WTC11 (cell line): ENCODE measurements at regions not wholly inside any gene's neighbourhood (a gene's known extent, or its start where the extent isn't known, plus 50 kb on each side); places are given as distances from the start of the nearest gene placed in this dataset.

Source experiments
- ATAC-seq: fragments of 200-7000 bp; cut with Tn5 transposase; 2 replicates; pipeline ENCODE4 v1.10.0; 2021; ENCODE audit warnings: mild to moderate bottlenecking, moderate library complexity
- CTCF ChIA-PET: fragments of 300-600 bp; sonication (Branson Sonifier 250); formaldehyde crosslinking; loops from one replicate; lab custom pipeline; 2021; ENCODE audit warnings: antibody characterized with exemption; lab: Charles Lee
- POLR2A ChIA-PET: fragments of 350-600 bp; sonication (Branson Sonifier 250); formaldehyde crosslinking; loops from one replicate; lab custom pipeline; 2021; ENCODE audit warnings: antibody characterized with exemption; lab: Charles Lee
- DNase-seq: peaks from one replicate; pipeline ENCODE4 v3.0.0; 2021; ENCODE audit warnings: low spot score
- H3K27ac Mint-ChIP-seq: 2 replicates; pipeline ENCODE4 v1.8.0; 2021; ENCODE audit warnings: mixed read lengths
- H3K27me3 Mint-ChIP-seq: 2 replicates; pipeline ENCODE4 v1.8.0; 2021; ENCODE audit warnings: low read depth, mild to moderate bottlenecking, moderate library complexity, mixed read lengths
- H3K36me3 Mint-ChIP-seq: 2 replicates; pipeline ENCODE4 v1.8.0; 2021; ENCODE audit warnings: mixed read lengths
- H3K4me1 Mint-ChIP-seq: 2 replicates; pipeline ENCODE4 v1.8.0; 2022; ENCODE audit warnings: mixed read lengths
- H3K4me3 Mint-ChIP-seq: 2 replicates; pipeline ENCODE4 v1.8.0; 2021; ENCODE audit warnings: mild to moderate bottlenecking, moderate library complexity, mixed read lengths
- H3K9me3 Mint-ChIP-seq: 2 replicates; pipeline ENCODE4 v1.8.0; 2021; ENCODE audit warnings: mixed read lengths
- AFF4 ChIP-seq: sonication (generic); formaldehyde crosslinking; IDR thresholded peaks from 2 replicates; pipeline ENCODE4 v1.8.1; 2023; ENCODE audit warnings: mild to moderate bottlenecking, missing genetic modification reagents, borderline replicate concordance
- ELF4 ChIP-seq: sonication (generic); formaldehyde crosslinking; IDR thresholded peaks from 2 replicates; pipeline ENCODE4 v1.8.1; 2022; ENCODE audit warnings: low read depth, mild to moderate bottlenecking, moderate library complexity, missing genetic modification reagents
- ESRRA ChIP-seq: sonication (generic); formaldehyde crosslinking; IDR thresholded peaks from 2 replicates; pipeline ENCODE4 v1.8.1; 2022; ENCODE audit warnings: mild to moderate bottlenecking, missing genetic modification reagents, borderline replicate concordance
- GABPB1 ChIP-seq: sonication (generic); formaldehyde crosslinking; IDR thresholded peaks from 2 replicates; pipeline ENCODE4 v1.8.1; 2023; ENCODE audit warnings: mild to moderate bottlenecking, missing genetic modification reagents
- GTF2I ChIP-seq: fragments of 250-450 bp; sonication (Bioruptor Pico); conservative IDR thresholded peaks from 2 replicates; pipeline ENCODE4 v1.4.0; 2021; ENCODE audit warnings: mild to moderate bottlenecking
- HMGA2 ChIP-seq: fragments of 250-450 bp; sonication (Bioruptor Pico); IDR thresholded peaks from 2 replicates; pipeline ENCODE4 v1.4.0; 2021; ENCODE audit warnings: mild to moderate bottlenecking, moderate library complexity
- JUN ChIP-seq: sonication (generic); formaldehyde crosslinking; IDR thresholded peaks from 2 replicates; pipeline ENCODE4 v1.8.0; 2023; ENCODE audit warnings: mild to moderate bottlenecking, missing genetic modification reagents
- PRDM15 ChIP-seq: sonication (generic); formaldehyde crosslinking; IDR thresholded peaks from 2 replicates; pipeline ENCODE4 v1.8.0; 2022; ENCODE audit warnings: missing genetic modification reagents
- RORB ChIP-seq: fragments of 250-450 bp; sonication (Bioruptor Pico); IDR thresholded peaks from 2 replicates; pipeline ENCODE4 v1.9.0; 2021; ENCODE audit warnings: mild to moderate bottlenecking
- TP53 ChIP-seq: sonication (generic); formaldehyde crosslinking; IDR thresholded peaks from 2 replicates; pipeline ENCODE4 v1.8.1; 2023; ENCODE audit warnings: mild to moderate bottlenecking, missing genetic modification reagents
- ZNF121 ChIP-seq: sonication (generic); formaldehyde crosslinking; IDR thresholded peaks from 2 replicates; pipeline ENCODE4 v1.8.0; 2023; ENCODE audit warnings: missing genetic modification reagents
- ZNF219 ChIP-seq: sonication (generic); formaldehyde crosslinking; IDR thresholded peaks from 2 replicates; pipeline ENCODE4 v1.8.0; 2023; ENCODE audit warnings: missing genetic modification reagents, mild to moderate bottlenecking, borderline replicate concordance
- ZNF232 ChIP-seq: sonication (generic); formaldehyde crosslinking; IDR thresholded peaks from 2 replicates; pipeline ENCODE4 v1.8.0; 2022; ENCODE audit warnings: mild to moderate bottlenecking, missing genetic modification reagents
- ZNF263 ChIP-seq: sonication (generic); formaldehyde crosslinking; IDR thresholded peaks from 2 replicates; pipeline ENCODE4 v1.8.1; 2022; ENCODE audit warnings: low read depth, mild to moderate bottlenecking, moderate library complexity, missing genetic modification reagents
- ZNF396 ChIP-seq: fragments of 250-450 bp; sonication (Bioruptor Pico); IDR thresholded peaks from 2 replicates; pipeline ENCODE4 v1.8.0; 2021; ENCODE audit warnings: mild to moderate bottlenecking, moderate library complexity, borderline replicate concordance
- TF ChIP-seq, protein P1 (sequence below): fragments of 200-600 bp; IDR thresholded peaks from 2 replicates; pipeline ENCODE4 v1.8.0; 2022; ENCODE audit warnings: antibody characterized with exemption

- no peak for TF ChIP-seq AFF4
- TF ChIP-seq ELF4 (CRISPR knock-in tag) = no peak
- TF ChIP-seq, all 79 proteins: peak for 0
These were observed 104.4 kb upstream of the SYT6 start (continued) for GRCh38 chr1:114258074-114258473.

GRCh38 chr1:114257554-114257953 lies 103.9 kb upstream of the SYT6 start:
- CTCF ChIA-PET = no interaction called here
- H3K9me3 Mint-ChIP-seq = peaks cover 29% of the 10 kb centered on the region

GRCh38 chr1:114253900-114254299 lies 100.2 kb upstream of the SYT6 start:
- H3K36me3 Mint-ChIP-seq = 0 out of 2 replicates have a peak, but pooled peaks cover 7% of the 10 kb centered on the region
- no peak overlapping the region for H3K4me3 Mint-ChIP-seq
- H3K4me1 Mint-ChIP-seq = peaks cover 2% of the 10 kb centered on the region
- no peak overlapping the region for H3K27ac Mint-ChIP-seq
- no peak for TF ChIP-seq ZNF219 (CRISPR knock-in tag)
- TF ChIP-seq ZNF263 (CRISPR knock-in tag) = no peak
- no peak for TF ChIP-seq TP53 (CRISPR knock-in tag)
- TF ChIP-seq GABPB1 (CRISPR knock-in tag) = no peak
- ChIA-PET CTCF (no interaction called here), POLR2A (no interaction called here)
- no peak for DNase-seq
- H3K9me3 Mint-ChIP-seq = peaks cover 29% of the 10 kb centered on the region
- ATAC-seq = no peak
- peaks cover 31% of the 10 kb centered on the region for H3K27me3 Mint-ChIP-seq

More at GRCh38 chr1:114257554-114257953, 103.9 kb upstream of the SYT6 start:
- no peak for TF ChIP-seq ZNF396 (CRISPR knock-in tag)
- TF ChIP-seq GTF2I (CRISPR knock-in tag) = no peak
- no peak for TF ChIP-seq ZNF121 (CRISPR knock-in tag)
- TF ChIP-seq HMGA2 (CRISPR knock-in tag) = no peak
- TF ChIP-seq GABPB1 (CRISPR knock-in tag) = no peak
- no peak for TF ChIP-seq ZNF263 (CRISPR knock-in tag)
- TF ChIP-seq ESRRA = no peak
- TF ChIP-seq ZNF232 = no peak
- TF ChIP-seq JUN (CRISPR knock-in tag) = no peak
- Mint-ChIP-seq H3K27me3 (peaks cover 30% of the 10 kb centered on the region), H3K27ac (no peak overlapping the region), H3K4me1 (no peaks in the 10 kb centered on the region), H3K36me3 (0 out of 2 replicates have a peak, but pooled peaks cover 7% of the 10 kb centered on the region), H3K4me3 (no peak overlapping the region)
- POLR2A ChIA-PET = no interaction called here
- ATAC-seq (no peak), DNase-seq (no peak)

- ChIA-PET CTCF (interaction anchor here (1.6 to 2.1 kb wide), 2 partner anchors 31 to 273 kb away, joined by 10 to 11 read pairs; partner anchors contain the start of gene OLFML3), POLR2A (no interaction called here)
- Mint-ChIP-seq H3K9me3 (peaks cover 26% of the 10 kb centered on the region), H3K27me3 (peaks cover 23% of the 10 kb centered on the region), H3K27ac (no peak overlapping the region), H3K4me3 (no peak overlapping the region), H3K4me1 (peaks cover 5% of the 10 kb centered on the region), H3K36me3 (0 out of 2 replicates have a peak, but pooled peaks cover 7% of the 10 kb centered on the region)
- TF ChIP-seq, protein P1, sequence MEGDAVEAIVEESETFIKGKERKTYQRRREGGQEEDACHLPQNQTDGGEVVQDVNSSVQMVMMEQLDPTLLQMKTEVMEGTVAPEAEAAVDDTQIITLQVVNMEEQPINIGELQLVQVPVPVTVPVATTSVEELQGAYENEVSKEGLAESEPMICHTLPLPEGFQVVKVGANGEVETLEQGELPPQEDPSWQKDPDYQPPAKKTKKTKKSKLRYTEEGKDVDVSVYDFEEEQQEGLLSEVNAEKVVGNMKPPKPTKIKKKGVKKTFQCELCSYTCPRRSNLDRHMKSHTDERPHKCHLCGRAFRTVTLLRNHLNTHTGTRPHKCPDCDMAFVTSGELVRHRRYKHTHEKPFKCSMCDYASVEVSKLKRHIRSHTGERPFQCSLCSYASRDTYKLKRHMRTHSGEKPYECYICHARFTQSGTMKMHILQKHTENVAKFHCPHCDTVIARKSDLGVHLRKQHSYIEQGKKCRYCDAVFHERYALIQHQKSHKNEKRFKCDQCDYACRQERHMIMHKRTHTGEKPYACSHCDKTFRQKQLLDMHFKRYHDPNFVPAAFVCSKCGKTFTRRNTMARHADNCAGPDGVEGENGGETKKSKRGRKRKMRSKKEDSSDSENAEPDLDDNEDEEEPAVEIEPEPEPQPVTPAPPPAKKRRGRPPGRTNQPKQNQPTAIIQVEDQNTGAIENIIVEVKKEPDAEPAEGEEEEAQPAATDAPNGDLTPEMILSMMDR = no peak
- no peak for TF ChIP-seq RORB (CRISPR knock-in tag)
- TF ChIP-seq PRDM15 (CRISPR knock-in tag) = no peak
- DNase-seq = no peak
- ATAC-seq = no peak
These were observed 97.9 kb upstream of the SYT6 start for GRCh38 chr1:114251573-114251939.
